ENCODE measurements at regions not wholly inside any gene's neighbourhood (a gene's known extent, or its start where the extent isn't known, plus 50 kb on each side); places are given as distances from the start of the nearest gene placed in this dataset.

- dilution Hi-C loops (cut with HindIII; ENCODE audit: low sequenced_read_pairs, unreplicated experiment), result no loop called here
Observed at GRCh38 chr18:27404855-27405254, 219.7 kb upstream of the CHST9 start.

More at GRCh38 chr18:27404855-27405254, 219.7 kb upstream of the CHST9 start:
- Histone ChIP-seq H3K27ac (ENCODE audit: insufficient read depth, low read length) (no peak overlapping the region), H4K5ac (ENCODE audit: low read depth, low read length) (no peak overlapping the region), H3K27me3 (ENCODE audit: control insufficient read depth, insufficient read depth, low read length) (no peaks in the 10 kb centered on the region), H2BK5ac (ENCODE audit: low read depth, low read length, poor library complexity, severe bottlenecking) (no peak overlapping the region), H3K23ac (ENCODE audit: low read depth, low read length) (no peak overlapping the region), H4K91ac (ENCODE audit: insufficient read depth, low read depth, low read length) (no peak overlapping the region), H3K79me1 (ENCODE audit: low read depth in 1 of 2, low read length in 2 of 2) (no peaks in the 10 kb centered on the region), H2AK5ac (ENCODE audit: low read depth, low read length) (no peak overlapping the region), H3K9me1 (ENCODE audit: insufficient read depth, low read length) (no peaks in the 10 kb centered on the region), H3K36me3 (ENCODE audit: control insufficient read depth, insufficient read depth, low read length) (no peaks in the 10 kb centered on the region), H2AFZ (replicated peaks; ENCODE audit: low read length, poor library complexity) (no peak overlapping the region), H3K4ac (ENCODE audit: low read depth, low read length) (no peak overlapping the region), H4K8ac (ENCODE audit: low read depth in 2 of 2, low read length in 2 of 2) (no peak overlapping the region), H2BK20ac (ENCODE audit: low read depth, low read length) (no peak overlapping the region), H3K18ac (ENCODE audit: low read depth, low read length) (no peak overlapping the region), H3K4me2 (ENCODE audit: low read depth, low read length) (no peak overlapping the region), H3K14ac (replicated peaks; ENCODE audit: low read depth, low read length) (no peak overlapping the region), H2BK15ac (ENCODE audit: low read depth, low read length) (no peak overlapping the region), H4K20me1 (ENCODE audit: insufficient read depth, low read length) (no peaks in the 10 kb centered on the region), H3K4me3 (ENCODE audit: insufficient read depth, low read depth, low read length) (no peak overlapping the region), H3K4me1 (ENCODE audit: control insufficient read depth, insufficient read depth, low read length) (no peaks in the 10 kb centered on the region), H2BK120ac (ENCODE audit: low read depth, low read length) (no peak overlapping the region), H3K9me3 (ENCODE audit: control insufficient read depth, insufficient read depth, low read length) (peaks cover 4% of the 10 kb centered on the region; the same call in 1 of the 2 replicates), H3K56ac (ENCODE audit: extremely low read depth, insufficient read depth, low read length) (no peak overlapping the region), H2AK9ac (replicated peaks; ENCODE audit: low read depth, low read length, poor library complexity) (no peak overlapping the region), H3K9ac (ENCODE audit: low read depth, low read length) (no peak overlapping the region)
- POLR2A ChIA-PET (ENCODE audit: unreplicated experiment), result no interaction called here
- no peak for ATAC-seq (ENCODE audit: low read depth)
- TF ChIP-seq RAD21 (IDR thresholded peaks at IDR 0.05; ENCODE audit: low read length), result no peak
- TF ChIP-seq POLR2A (IDR thresholded peaks at IDR 0.05; ENCODE audit: low read depth, low read length), result no peak
- no CpG with 5 or more reads among the region's 2 CpGs for WGBS, 2 experiments (ENCODE audit: extremely low coverage in 2 of 2, insufficient read length in 1 of 2)
- intact Hi-C loops (cut with micrococcal nuclease) (no loop called here), in situ Hi-C loops (cut with MboI; ENCODE audit: low sequenced_read_pairs) (no loop called here)
- CTCF ChIA-PET, result no interaction called here
- no peak for DNase-seq
- BruUV-seq (replicated peaks), result no TSS peak
